Hepatocyte (in vitro differentiated cells): ENCODE measurements at regions not wholly inside any gene's neighbourhood (a gene's known extent, or its start where the extent isn't known, plus 50 kb on each side); places are given as distances from the start of the nearest gene placed in this dataset.

Experiments used
- CTCF ChIP-seq: fragments of 200-600 bp; sonication (generic); IDR thresholded peaks from 2 replicates; pipeline ENCODE4 v1.5.1; 2016; ENCODE audit warnings: antibody characterized with exemption, mild to moderate bottlenecking; ENCODE audit not compliant: poor library complexity
- EZH2 ChIP-seq: fragments of 200-600 bp; sonication (generic); IDR thresholded peaks from 2 replicates; pipeline ENCODE4 v1.6.1; 2016; ENCODE audit warnings: antibody characterized with exemption, mild to moderate bottlenecking, borderline replicate concordance
- EZH2phosphoT487 ChIP-seq: fragments of 200-600 bp; sonication (generic); IDR thresholded peaks from one replicate; pipeline ENCODE4 v1.6.1; 2018; ENCODE audit warnings: antibody characterized with exemption, mild to moderate bottlenecking, low read depth, moderate library complexity; ENCODE audit not compliant: unreplicated experiment, severe bottlenecking

GRCh38 chr5:29758986-29759421 lies 1434.5 kb upstream of the CDH6 start:
- TF ChIP-seq CTCF (no peak), EZH2 (no peak), EZH2phosphoT487 (peak; percentile 41)
